Uterus (tissue), 2 donors: ENCODE measurements at regions not wholly inside any gene's neighbourhood (a gene's known extent, or its start where the extent isn't known, plus 50 kb on each side); places are given as distances from the start of the nearest gene placed in this dataset.

ENCODE experiments used
- POLR2A ChIP-seq, 2 donors: fragments of 450-650 bp; IDR thresholded peaks; one replicate each; pipeline ENCODE4 v1.6.1; 2016; ENCODE audit warnings: antibody characterized with exemption in 2 of 2, mild to moderate bottlenecking in 1 of 2, moderate library complexity in 1 of 2
- TF ChIP-seq, protein P1 (sequence below), 4 experiments: fragments of 200-600 bp in 2 of 4; fragments of 450-650 bp in 2 of 4; sonication (generic) in 2 of 4; IDR thresholded peaks; one replicate each; pipeline ENCODE4 v1.5.1; 2016 to 2019; ENCODE audit warnings: antibody characterized with exemption in 4 of 4, mild to moderate bottlenecking in 2 of 4, moderate library complexity in 1 of 4

DNA sequence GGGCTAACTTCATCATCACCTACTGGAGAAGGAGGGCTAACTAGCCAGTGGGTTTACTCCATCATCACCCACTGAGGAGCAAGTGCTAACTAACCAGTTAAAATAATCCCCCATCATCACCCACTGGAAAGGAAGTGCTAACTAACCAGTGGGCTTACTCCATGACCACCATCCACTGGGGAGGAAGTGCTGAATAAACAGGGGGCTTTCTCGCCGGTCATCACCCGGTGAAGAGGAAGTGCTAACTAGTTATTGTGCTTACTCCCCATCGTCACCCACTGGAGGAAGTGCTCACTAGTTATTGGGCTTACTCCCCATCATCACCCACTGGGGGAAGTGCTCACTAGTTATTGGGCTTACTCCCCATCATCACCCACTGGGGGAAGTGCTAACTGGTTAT lies 124.4 kb upstream of the SALL3 start:
- TF ChIP-seq, protein P1, sequence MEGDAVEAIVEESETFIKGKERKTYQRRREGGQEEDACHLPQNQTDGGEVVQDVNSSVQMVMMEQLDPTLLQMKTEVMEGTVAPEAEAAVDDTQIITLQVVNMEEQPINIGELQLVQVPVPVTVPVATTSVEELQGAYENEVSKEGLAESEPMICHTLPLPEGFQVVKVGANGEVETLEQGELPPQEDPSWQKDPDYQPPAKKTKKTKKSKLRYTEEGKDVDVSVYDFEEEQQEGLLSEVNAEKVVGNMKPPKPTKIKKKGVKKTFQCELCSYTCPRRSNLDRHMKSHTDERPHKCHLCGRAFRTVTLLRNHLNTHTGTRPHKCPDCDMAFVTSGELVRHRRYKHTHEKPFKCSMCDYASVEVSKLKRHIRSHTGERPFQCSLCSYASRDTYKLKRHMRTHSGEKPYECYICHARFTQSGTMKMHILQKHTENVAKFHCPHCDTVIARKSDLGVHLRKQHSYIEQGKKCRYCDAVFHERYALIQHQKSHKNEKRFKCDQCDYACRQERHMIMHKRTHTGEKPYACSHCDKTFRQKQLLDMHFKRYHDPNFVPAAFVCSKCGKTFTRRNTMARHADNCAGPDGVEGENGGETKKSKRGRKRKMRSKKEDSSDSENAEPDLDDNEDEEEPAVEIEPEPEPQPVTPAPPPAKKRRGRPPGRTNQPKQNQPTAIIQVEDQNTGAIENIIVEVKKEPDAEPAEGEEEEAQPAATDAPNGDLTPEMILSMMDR (IDR thresholded peaks at IDR 0.05) = no peak
- no peak for TF ChIP-seq POLR2A (IDR thresholded peaks at IDR 0.05)
